Esophagus muscularis mucosa (tissue), 4 donors: ENCODE measurements at regions not wholly inside any gene's neighbourhood (a gene's known extent, or its start where the extent isn't known, plus 50 kb on each side); places are given as distances from the start of the nearest gene placed in this dataset.

Experiments used
- DNase-seq: peaks from one replicate; pipeline ENCODE4 v3.0.0-alpha.2; 2017; ENCODE audit errors: extremely low spot score
- H3K27ac ChIP-seq, 4 donors: fragments of 200-600 bp; sonication (generic); replicated peaks in 1 of 4; 1 replicate in 3 of 4; 2 replicates in 1 of 4; pipeline ENCODE4 v1.5.1; 2016 to 2019; ENCODE audit warnings: mild to moderate bottlenecking in 1 of 4
- H3K27me3 ChIP-seq, 4 donors: fragments of 200-600 bp; sonication (generic); one replicate each; pipeline versions ENCODE4 v1.5.1 to v1.6.0; 2016 to 2019
- H3K36me3 ChIP-seq, 4 donors: fragments of 200-600 bp; sonication (generic); one replicate each; pipeline ENCODE4 v1.5.1; 2016 to 2019
- H3K4me1 ChIP-seq, 4 donors: fragments of 200-600 bp; sonication (generic); one replicate each; pipeline ENCODE4 v1.5.1; 2016 to 2019
- H3K4me3 ChIP-seq, 4 donors: fragments of 200-600 bp; sonication (generic); 1 replicate in 2 of 4; 2 replicates in 2 of 4; pipeline ENCODE4 v1.5.1; 2016 to 2019; ENCODE audit warnings: mild to moderate bottlenecking in 4 of 4, moderate library complexity in 1 of 4
- H3K9me3 ChIP-seq, 4 donors: fragments of 200-600 bp; sonication (generic); 1 replicate in 3 of 4; 2 replicates in 1 of 4; pipeline ENCODE4 v1.5.1; 2016 to 2019
- EP300 ChIP-seq: sonication (generic); formaldehyde crosslinking; IDR thresholded peaks from one replicate; pipeline ENCODE4 v1.6.1; 2017; ENCODE audit warnings: antibody characterized with exemption
- POLR2A ChIP-seq: fragments of 450-650 bp; IDR thresholded peaks from one replicate; pipeline ENCODE4 v1.6.1; 2017; ENCODE audit warnings: antibody characterized with exemption, moderate library complexity, mild to moderate bottlenecking, low read depth
- POLR2AphosphoS5 ChIP-seq, 2 donors: sonication (generic); formaldehyde crosslinking; IDR thresholded peaks; one replicate each; pipeline ENCODE4 v1.6.1; 2017; ENCODE audit warnings: antibody characterized with exemption in 2 of 2
- WGBS: methylation state at CpG from one replicate; pipeline ENCODE4 v1.1.5; 2018; 5-methylcytosine and 5-hydroxymethylcytosine counted together
- intact Hi-C: fragments of 100-400 bp; cut with DNase I; formaldehyde crosslinking; loops from one replicate; pipeline ENCODE4 v1.15.1; 2023
- TF ChIP-seq, protein P1 (sequence below), 3 experiments: fragments of 200-600 bp in 2 of 3; fragments of 450-650 bp in 1 of 3; sonication (generic) in 2 of 3; IDR thresholded peaks; one replicate each; pipeline ENCODE4 v1.5.1; 2017 to 2019; ENCODE audit warnings: antibody characterized with exemption in 3 of 3, mild to moderate bottlenecking in 2 of 3, moderate library complexity in 1 of 3

GRCh38 chr15:47338771-47339170 is 378.5 kb upstream of the SEMA6D start:
- Histone ChIP-seq H3K4me1 (peaks cover 0 to 12% (median 10%) of the 10 kb centered on the region in 4 donors), H3K36me3 (no peaks in the 10 kb centered on the region), H3K27me3 (no peaks in the 10 kb centered on the region), H3K27ac (no peak overlapping the region), H3K4me3 (no peak overlapping the region), H3K9me3 (peaks cover 0 to 5% (median 0%) of the 10 kb centered on the region in 4 donors)
- WGBS, result 91% methylated on average over 3 of the region's 3 CpGs
- TF ChIP-seq POLR2A (no peak), EP300 (no peak), POLR2AphosphoS5 (IDR thresholded peaks at IDR 0.05) (no peak)
- TF ChIP-seq, protein P1, sequence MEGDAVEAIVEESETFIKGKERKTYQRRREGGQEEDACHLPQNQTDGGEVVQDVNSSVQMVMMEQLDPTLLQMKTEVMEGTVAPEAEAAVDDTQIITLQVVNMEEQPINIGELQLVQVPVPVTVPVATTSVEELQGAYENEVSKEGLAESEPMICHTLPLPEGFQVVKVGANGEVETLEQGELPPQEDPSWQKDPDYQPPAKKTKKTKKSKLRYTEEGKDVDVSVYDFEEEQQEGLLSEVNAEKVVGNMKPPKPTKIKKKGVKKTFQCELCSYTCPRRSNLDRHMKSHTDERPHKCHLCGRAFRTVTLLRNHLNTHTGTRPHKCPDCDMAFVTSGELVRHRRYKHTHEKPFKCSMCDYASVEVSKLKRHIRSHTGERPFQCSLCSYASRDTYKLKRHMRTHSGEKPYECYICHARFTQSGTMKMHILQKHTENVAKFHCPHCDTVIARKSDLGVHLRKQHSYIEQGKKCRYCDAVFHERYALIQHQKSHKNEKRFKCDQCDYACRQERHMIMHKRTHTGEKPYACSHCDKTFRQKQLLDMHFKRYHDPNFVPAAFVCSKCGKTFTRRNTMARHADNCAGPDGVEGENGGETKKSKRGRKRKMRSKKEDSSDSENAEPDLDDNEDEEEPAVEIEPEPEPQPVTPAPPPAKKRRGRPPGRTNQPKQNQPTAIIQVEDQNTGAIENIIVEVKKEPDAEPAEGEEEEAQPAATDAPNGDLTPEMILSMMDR (IDR thresholded peaks at IDR 0.05), result no peak
- intact Hi-C loops, result no loop called here
- no peak for DNase-seq

DNA sequence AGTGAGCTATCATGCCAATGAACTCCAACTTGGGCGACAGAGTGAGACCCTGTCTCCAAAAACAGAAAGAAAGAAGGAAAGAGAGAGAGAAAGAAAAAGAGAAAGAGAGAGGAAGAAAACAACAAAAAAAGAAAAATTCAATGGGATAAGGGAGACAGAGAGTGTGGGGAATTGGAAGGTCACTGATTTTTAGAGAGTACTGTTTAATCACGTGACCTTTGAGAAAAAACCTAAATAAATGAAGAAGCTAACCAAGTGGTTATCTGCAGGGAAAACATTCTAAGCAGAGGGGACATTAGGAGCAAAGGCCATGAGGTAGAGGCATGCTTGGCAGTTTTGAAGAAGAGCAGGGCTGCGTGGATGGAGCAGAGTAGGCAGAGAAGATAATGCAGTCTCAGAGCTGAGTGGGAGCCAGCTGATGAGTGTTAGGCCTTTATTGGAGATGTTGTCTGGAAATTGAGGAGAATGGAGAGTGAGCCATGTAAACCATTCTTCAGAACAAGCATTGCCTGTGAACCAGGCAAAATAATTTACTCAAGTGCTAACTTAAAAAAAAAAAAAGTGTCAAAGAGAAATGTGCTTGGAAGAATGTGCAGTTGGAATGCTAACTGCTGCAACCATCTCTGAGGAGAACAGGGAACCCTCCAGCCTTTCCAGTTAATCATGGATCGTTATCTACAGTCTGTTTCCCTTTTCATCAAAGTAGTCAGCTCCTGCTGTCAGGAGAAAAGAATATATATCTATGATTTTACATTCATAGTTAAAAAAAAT is 377.3 kb upstream of the SEMA6D start:
- H3K4me3 ChIP-seq, result no peak overlapping the region
- DNase-seq, result no peak
- no peaks in the 10 kb centered on the region for H3K27me3 ChIP-seq
- peak overlapping the region in 1 of 4 donors; percentile 36 for H3K27ac ChIP-seq
- H3K4me1 ChIP-seq, result peaks cover 0 to 12% (median 10%) of the 10 kb centered on the region in 4 donors
- WGBS, result 72% methylated on average over 4 of the region's 4 CpGs
- intact Hi-C loops, result no loop called here
- no peak for TF ChIP-seq POLR2AphosphoS5 (IDR thresholded peaks at IDR 0.05)
- TF ChIP-seq, protein P1 (IDR thresholded peaks at IDR 0.05), result no peak
- no peak for TF ChIP-seq POLR2A
- no peak for TF ChIP-seq EP300
- H3K36me3 ChIP-seq, result no peaks in the 10 kb centered on the region
- H3K9me3 ChIP-seq, result no peaks in the 10 kb centered on the region

- no peak for DNase-seq
- Histone ChIP-seq H3K4me1 (peaks cover 0 to 12% (median 10%) of the 10 kb centered on the region in 4 donors), H3K9me3 (no peaks in the 10 kb centered on the region), H3K36me3 (no peaks in the 10 kb centered on the region), H3K27ac (no peak overlapping the region), H3K4me3 (no peak overlapping the region), H3K27me3 (no peaks in the 10 kb centered on the region)
- TF ChIP-seq POLR2AphosphoS5 (IDR thresholded peaks at IDR 0.05) (no peak), EP300 (no peak), POLR2A (no peak)
- TF ChIP-seq, protein P1 (IDR thresholded peaks at IDR 0.05), result no peak
- WGBS, result 68% methylated on average over 2 of the region's 2 CpGs
- intact Hi-C loops, result no loop called here
Observed at GRCh38 chr15:47340571-47340920, 376.8 kb upstream of the SEMA6D start.

- WGBS, result 83% methylated on average over 2 of the region's 2 CpGs
- Histone ChIP-seq H3K4me1 (no peaks in the 10 kb centered on the region), H3K27ac (no peak overlapping the region), H3K4me3 (no peak overlapping the region), H3K9me3 (no peaks in the 10 kb centered on the region), H3K36me3 (no peaks in the 10 kb centered on the region), H3K27me3 (no peaks in the 10 kb centered on the region)
- TF ChIP-seq EP300 (no peak), POLR2A (no peak), POLR2AphosphoS5 (IDR thresholded peaks at IDR 0.05) (no peak)
- DNase-seq, result peak; percentile 17
- intact Hi-C loops, result no loop called here
Observed at GRCh38 chr15:47349179-47349578, 368.1 kb upstream of the SEMA6D start.

DNA sequence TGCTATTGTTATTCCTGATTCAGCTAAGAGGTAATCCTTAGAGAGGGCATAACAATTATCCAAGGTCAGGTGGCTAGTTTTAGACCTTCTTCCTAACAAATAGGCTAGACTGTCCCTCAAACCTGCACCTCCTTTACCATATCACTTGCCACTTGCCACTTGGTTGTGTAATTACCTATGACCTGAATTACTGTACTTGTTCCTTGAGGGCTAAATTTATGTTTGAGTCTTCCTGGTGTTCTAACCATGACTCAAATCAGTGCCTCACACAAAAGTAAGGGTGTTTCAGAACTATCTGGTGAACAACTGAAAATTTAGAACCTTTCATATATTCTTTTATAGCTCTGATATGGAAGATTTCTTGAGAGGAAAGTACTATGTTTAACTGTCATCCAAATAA is 365.8 kb upstream of the SEMA6D start:
- no peak overlapping the region for H3K27ac ChIP-seq
- H3K4me1 ChIP-seq, result no peaks in the 10 kb centered on the region
- no peaks in the 10 kb centered on the region for H3K36me3 ChIP-seq
- no peak for DNase-seq
- TF ChIP-seq POLR2AphosphoS5 (IDR thresholded peaks at IDR 0.05), result no peak
- TF ChIP-seq POLR2A, result no peak
- no peaks in the 10 kb centered on the region for H3K9me3 ChIP-seq
- intact Hi-C loops, result no loop called here
- no peak overlapping the region for H3K4me3 ChIP-seq
- no peaks in the 10 kb centered on the region for H3K27me3 ChIP-seq
